ENCODE measurements at regions not wholly inside any gene's neighbourhood (a gene's known extent, or its start where the extent isn't known, plus 50 kb on each side); places are given as distances from the start of the nearest gene placed in this dataset.

GRCh38 chr2:37441055-37441454 lies 96.6 kb downstream of the QPCT start:
- no peak overlapping the region for H3K4me3 ChIP-seq
- no peaks in the 10 kb centered on the region for H3K9me2 ChIP-seq (replicated peaks; ENCODE audit: insufficient read depth)
- H3K27me3 ChIP-seq = no peaks in the 10 kb centered on the region
- no peak overlapping the region for H3K27ac ChIP-seq
- 100% methylated on average over 1 of the region's 1 CpG for WGBS (ENCODE audit: low lambda C conversion rate, missing lambda C conversion rate)
- H2AFZ ChIP-seq = no peak overlapping the region
- no peaks in the 10 kb centered on the region for H3K36me3 ChIP-seq (replicated peaks; ENCODE audit: insufficient read depth, low read depth)
- no peak overlapping the region for H3K4me2 ChIP-seq
- H3K79me2 ChIP-seq = no peaks in the 10 kb centered on the region
- TF ChIP-seq EZH2 (IDR thresholded peaks at IDR 0.05; ENCODE audit: borderline replicate concordance) (no peak), CTCF (IDR thresholded peaks at IDR 0.05; ENCODE audit: poor library complexity) (no peak), EZH2phosphoT487 (IDR thresholded peaks at IDR 0.05; ENCODE audit: low read depth, severe bottlenecking, unreplicated experiment) (no peak)
- DNase-seq (ENCODE audit: low spot score) = no peak
- no peaks in the 10 kb centered on the region for H3K9me3 ChIP-seq (ENCODE audit: low read depth)
- H4K20me1 ChIP-seq (ENCODE audit: insufficient read depth, poor library complexity, severe bottlenecking) = no peaks in the 10 kb centered on the region
- no peaks in the 10 kb centered on the region for H3K4me1 ChIP-seq (ENCODE audit: insufficient read depth)

- Histone ChIP-seq H3K9me2 (replicated peaks; ENCODE audit: insufficient read depth) (no peaks in the 10 kb centered on the region), H4K20me1 (ENCODE audit: insufficient read depth, poor library complexity, severe bottlenecking) (no peaks in the 10 kb centered on the region), H3K9me3 (ENCODE audit: low read depth) (no peaks in the 10 kb centered on the region), H3K4me1 (ENCODE audit: insufficient read depth) (no peaks in the 10 kb centered on the region), H3K27ac (no peak overlapping the region), H3K79me2 (no peaks in the 10 kb centered on the region), H3K4me3 (no peak overlapping the region), H2AFZ (no peak overlapping the region), H3K36me3 (replicated peaks; ENCODE audit: insufficient read depth, low read depth) (no peaks in the 10 kb centered on the region), H3K4me2 (no peak overlapping the region), H3K27me3 (no peaks in the 10 kb centered on the region)
- WGBS (ENCODE audit: low lambda C conversion rate, missing lambda C conversion rate) = 88% methylated on average over 3 of the region's 3 CpGs
- no peak for TF ChIP-seq CTCF (IDR thresholded peaks at IDR 0.05; ENCODE audit: poor library complexity)
- no peak for TF ChIP-seq EZH2 (IDR thresholded peaks at IDR 0.05; ENCODE audit: borderline replicate concordance)
- no peak for TF ChIP-seq EZH2phosphoT487 (IDR thresholded peaks at IDR 0.05; ENCODE audit: low read depth, severe bottlenecking, unreplicated experiment)
- no peak for DNase-seq (ENCODE audit: low spot score)
Measured at GRCh38 chr2:37443082-37443481, 98.7 kb downstream of the QPCT start.

- WGBS (ENCODE audit: low lambda C conversion rate, missing lambda C conversion rate) = 81% methylated on average over 3 of the region's 3 CpGs
- no peaks in the 10 kb centered on the region for H3K9me2 ChIP-seq (replicated peaks; ENCODE audit: insufficient read depth)
- no peak overlapping the region for H3K4me3 ChIP-seq
- no peak overlapping the region for H3K27ac ChIP-seq
- H3K79me2 ChIP-seq = no peaks in the 10 kb centered on the region
- H3K36me3 ChIP-seq (replicated peaks; ENCODE audit: insufficient read depth, low read depth) = no peaks in the 10 kb centered on the region
- no peaks in the 10 kb centered on the region for H4K20me1 ChIP-seq (ENCODE audit: insufficient read depth, poor library complexity, severe bottlenecking)
- TF ChIP-seq EZH2 (IDR thresholded peaks at IDR 0.05; ENCODE audit: borderline replicate concordance) = no peak
- no peak for TF ChIP-seq EZH2phosphoT487 (IDR thresholded peaks at IDR 0.05; ENCODE audit: low read depth, severe bottlenecking, unreplicated experiment)
- TF ChIP-seq CTCF (IDR thresholded peaks at IDR 0.05; ENCODE audit: poor library complexity) = no peak
- H2AFZ ChIP-seq = no peak overlapping the region
- H3K4me2 ChIP-seq = no peak overlapping the region
- no peak for DNase-seq (ENCODE audit: low spot score)
- H3K27me3 ChIP-seq = no peaks in the 10 kb centered on the region
- H3K4me1 ChIP-seq (ENCODE audit: insufficient read depth) = peaks cover 3% of the 10 kb centered on the region
- no peaks in the 10 kb centered on the region for H3K9me3 ChIP-seq (ENCODE audit: low read depth)
Measured at GRCh38 chr2:37447446-37447845, 103.0 kb downstream of the QPCT start.
